Stimulated activated CD4-positive, alpha-beta T cell treated with anti-CD3 and anti-CD28 coated beads, Interleukin-2, amount 100 ng/mL, for 24 hours (primary cell): ENCODE measurements at regions not wholly inside any gene's neighbourhood (a gene's known extent, or its start where the extent isn't known, plus 50 kb on each side); places are given as distances from the start of the nearest gene placed in this dataset.
"Not testable (repeated sequence)": the region's sequence is repeated elsewhere in the genome, so short reads cannot be mapped to it uniquely, and the experiment has no call there.

Source experiments
- DNase-seq, 2 donors: peaks; one replicate each; pipeline ENCODE4 v3.0.0-alpha.2; 2020

- no peak for DNase-seq
Observed at GRCh38 chr10:33034931-33035330, 76.9 kb upstream of the ITGB1 start.

GRCh38 chr10:33032654-33033151 is 74.7 kb upstream of the ITGB1 start:
- no peak for DNase-seq

- no peak for DNase-seq
Observed at GRCh38 chr10:33031815-33032653, 74.0 kb upstream of the ITGB1 start.

- DNase-seq = no peak
Observed at GRCh38 chr10:33031171-33031570, 73.1 kb upstream of the ITGB1 start.

- peak in 1 of 2 donors; percentile 27 for DNase-seq
Observed at GRCh38 chr10:33028515-33028914, 70.5 kb upstream of the ITGB1 start.

GRCh38 chr10:33027088-33027487 is 69.1 kb upstream of the ITGB1 start:
- DNase-seq = no peak

- DNase-seq = no peak
Observed at GRCh38 chr10:33026422-33026821, 68.4 kb upstream of the ITGB1 start.

GRCh38 chr10:33025910-33026309 is 67.9 kb upstream of the ITGB1 start:
- no peak for DNase-seq

GRCh38 chr10:33025039-33025438 is 67.0 kb upstream of the ITGB1 start:
- DNase-seq = no peak

GRCh38 chr10:33022691-33023090 is 64.7 kb upstream of the ITGB1 start:
- no peak for DNase-seq

GRCh38 chr10:33022090-33022489 is 64.1 kb upstream of the ITGB1 start:
- DNase-seq = no peak

- DNase-seq = no peak
Observed at GRCh38 chr10:33016988-33017387, 59.0 kb upstream of the ITGB1 start.

GRCh38 chr10:33015761-33016547 is 57.9 kb upstream of the ITGB1 start:
- DNase-seq = no peak

GRCh38 chr10:33013331-33013730 is 55.3 kb upstream of the ITGB1 start:
- not testable (repeated sequence) for DNase-seq

GRCh38 chr10:33012306-33012705 is 54.3 kb upstream of the ITGB1 start:
- no peak for DNase-seq

GRCh38 chr10:33010132-33011037 is 52.4 kb upstream of the ITGB1 start:
- no peak for DNase-seq

- no peak for DNase-seq
Observed at GRCh38 chr10:33009244-33010131, 51.5 kb upstream of the ITGB1 start.

GRCh38 chr10:33008499-33009243 is 50.6 kb upstream of the ITGB1 start:
- peak; percentile 64 to 74 for DNase-seq

- DNase-seq = not testable (repeated sequence)
Observed at GRCh38 chr10:33007731-33008381, 49.8 kb upstream of the ITGB1 start.
